ENCODE measurements at regions not wholly inside any gene's neighbourhood (a gene's known extent, or its start where the extent isn't known, plus 50 kb on each side); places are given as distances from the start of the nearest gene placed in this dataset.

- no peak for DNase-seq
Observed at GRCh38 chr6:40973304-40973703, 65.7 kb downstream of the UNC5CL start.

DNA sequence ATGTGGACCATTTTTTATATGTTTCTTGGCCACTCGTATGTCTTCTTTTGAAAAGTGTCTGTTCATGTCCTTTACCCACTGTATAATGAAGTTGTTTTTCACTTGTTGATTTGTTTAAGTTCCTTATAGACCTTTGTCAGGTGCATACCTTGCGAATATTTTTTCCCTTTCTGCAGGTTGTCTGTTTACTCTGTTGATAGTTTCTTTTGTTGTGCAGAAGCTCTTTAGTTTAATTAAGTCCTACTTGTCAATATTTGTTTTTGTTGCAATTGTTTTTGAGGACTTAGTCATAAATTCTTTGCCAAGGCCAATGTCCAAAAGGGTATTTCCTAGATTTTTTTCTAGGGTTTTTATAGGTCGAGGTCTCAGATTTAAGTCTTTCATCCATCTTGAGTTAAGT lies 66.2 kb downstream of the UNC5CL start:
- DNase-seq: no peak

GRCh38 chr6:40972190-40972589 lies 66.8 kb downstream of the UNC5CL start:
- DNase-seq: no peak

GRCh38 chr6:40968620-40969164 lies 70.3 kb downstream of the UNC5CL start:
- no peak for DNase-seq

GRCh38 chr6:40966860-40967259 lies 72.2 kb downstream of the UNC5CL start:
- no peak for DNase-seq

DNA sequence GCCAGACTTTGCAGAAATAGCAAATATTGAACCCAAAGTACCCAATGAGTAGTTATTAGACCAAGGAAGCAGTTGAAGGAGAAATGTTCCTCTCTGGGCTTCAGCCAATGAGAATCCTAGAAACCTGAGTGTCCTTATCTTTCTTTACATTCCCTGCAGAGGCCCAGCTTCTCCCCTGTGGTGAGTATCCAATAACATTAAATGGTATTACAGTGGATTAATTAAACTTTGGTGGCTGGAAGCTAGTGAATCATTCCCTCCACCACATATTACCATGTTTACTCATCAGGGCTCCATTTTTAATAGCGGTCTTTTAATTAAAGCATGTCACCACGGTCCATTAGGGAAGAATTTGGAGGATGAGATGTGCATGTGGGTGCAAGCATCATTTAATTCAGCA lies 74.0 kb downstream of the UNC5CL start:
- no peak for DNase-seq

DNA sequence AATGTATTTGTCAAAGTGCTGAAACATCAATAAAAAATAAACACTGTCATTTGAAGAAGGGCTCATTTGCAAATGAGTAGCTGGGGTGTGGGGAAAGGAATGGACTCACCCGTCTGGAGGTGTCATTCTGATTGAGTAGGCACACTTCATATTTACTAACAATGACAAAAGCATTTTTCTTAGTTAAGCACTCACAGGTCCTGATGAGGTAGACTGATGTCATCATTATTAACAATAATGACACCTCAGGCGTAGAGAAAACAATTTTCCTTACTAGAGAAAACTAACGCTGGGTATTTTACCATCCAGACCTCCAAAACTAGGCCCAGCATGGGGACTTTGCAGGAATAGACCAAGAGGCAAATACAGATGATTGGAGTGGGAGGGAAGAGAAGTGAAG lies 76.0 kb downstream of the UNC5CL start:
- DNase-seq: no peak

DNA sequence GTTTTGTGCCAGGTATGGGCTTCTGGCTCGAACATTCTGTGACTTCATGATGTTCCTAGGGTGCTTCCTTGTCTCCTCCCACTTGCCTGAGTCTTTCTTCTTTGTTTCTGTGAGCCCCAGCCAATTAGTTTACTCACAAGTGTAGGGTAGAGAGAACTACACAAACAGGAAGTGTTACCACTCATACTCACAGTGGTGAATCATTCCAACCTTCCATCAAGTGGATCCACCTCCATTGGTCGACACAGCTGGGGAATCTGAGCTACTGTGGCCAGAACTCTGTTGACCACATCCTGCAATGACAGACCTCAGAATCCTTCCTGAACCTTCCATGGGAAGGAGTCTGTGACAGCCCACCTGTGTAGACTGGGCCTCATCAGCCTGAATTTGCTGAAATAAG lies 76.8 kb downstream of the UNC5CL start:
- DNase-seq: no peak

DNA sequence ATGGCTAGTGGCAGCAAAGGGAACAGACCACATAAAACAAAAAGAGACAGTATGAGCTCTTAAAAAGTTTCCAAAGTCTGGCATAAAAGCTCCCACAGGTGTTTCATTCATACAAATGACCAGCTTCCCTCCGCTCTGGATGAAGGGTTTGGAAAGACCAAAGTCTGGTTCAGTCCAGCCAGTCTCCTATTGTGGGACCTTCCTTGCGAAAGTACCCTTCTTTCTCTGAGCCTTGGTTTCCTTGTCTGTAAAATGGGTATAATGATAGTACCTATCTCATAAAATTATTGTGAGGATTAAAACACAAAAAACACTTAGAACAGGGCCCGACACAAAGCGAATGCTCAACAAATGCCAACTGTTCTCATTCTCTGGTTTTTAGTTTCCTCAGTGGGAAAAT lies 77.2 kb downstream of the UNC5CL start:
- DNase-seq: no peak

DNA sequence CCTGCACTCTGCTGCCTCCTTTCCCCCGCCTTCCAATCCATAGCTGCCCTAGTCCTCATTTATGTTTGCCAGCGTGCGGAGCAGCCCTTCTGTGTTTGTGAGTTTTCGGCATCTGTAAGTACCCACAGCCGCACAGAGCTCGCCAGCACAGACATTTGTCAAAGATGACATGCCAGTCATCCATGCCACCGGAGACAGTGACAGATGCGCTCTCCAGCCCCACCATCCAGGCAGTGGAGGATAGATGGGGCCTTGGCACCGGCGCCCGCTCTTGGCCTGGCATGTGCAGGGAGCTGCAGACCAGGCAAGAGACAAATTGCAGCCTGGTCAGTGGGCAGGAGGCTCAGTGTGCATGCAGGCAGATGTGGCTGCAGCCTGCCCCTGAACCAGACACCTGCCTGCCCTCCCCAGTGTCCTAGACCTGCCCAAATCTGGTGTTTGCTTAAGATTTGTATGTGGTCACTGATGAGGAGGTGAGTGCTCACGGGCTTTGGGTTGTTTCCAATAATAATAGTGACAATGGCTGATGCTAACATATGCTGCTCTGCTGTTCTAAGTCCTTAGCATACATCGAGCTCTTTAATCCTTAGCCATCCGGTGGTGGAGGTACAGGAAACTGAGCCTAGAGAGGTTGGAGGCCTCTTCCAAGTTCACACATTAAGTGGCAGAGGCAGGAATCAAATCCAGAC lies 78.1 kb downstream of the UNC5CL start:
- DNase-seq: no peak

GRCh38 chr6:40959781-40960327 lies 79.2 kb downstream of the UNC5CL start:
- DNase-seq: no peak

DNA sequence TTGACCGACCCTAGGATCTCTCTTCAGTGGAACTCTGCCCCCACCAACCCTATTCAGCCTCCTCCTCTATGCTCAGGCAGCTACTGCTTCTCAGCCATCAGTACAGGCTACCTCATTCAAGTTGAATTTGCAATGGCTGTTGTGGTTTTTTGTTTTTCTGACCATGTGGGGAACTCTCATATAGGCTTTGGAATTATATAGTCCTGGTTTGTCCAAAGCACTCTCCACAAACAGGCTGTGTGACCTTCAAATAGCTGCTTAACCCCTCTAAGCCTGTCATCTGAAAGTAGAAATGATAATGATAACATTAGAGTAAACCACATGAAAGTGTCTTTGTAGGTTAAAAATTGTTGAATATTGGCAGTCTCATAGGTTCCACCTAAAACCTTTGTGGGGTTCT lies 80.3 kb downstream of the UNC5CL start:
- DNase-seq: no peak

DNA sequence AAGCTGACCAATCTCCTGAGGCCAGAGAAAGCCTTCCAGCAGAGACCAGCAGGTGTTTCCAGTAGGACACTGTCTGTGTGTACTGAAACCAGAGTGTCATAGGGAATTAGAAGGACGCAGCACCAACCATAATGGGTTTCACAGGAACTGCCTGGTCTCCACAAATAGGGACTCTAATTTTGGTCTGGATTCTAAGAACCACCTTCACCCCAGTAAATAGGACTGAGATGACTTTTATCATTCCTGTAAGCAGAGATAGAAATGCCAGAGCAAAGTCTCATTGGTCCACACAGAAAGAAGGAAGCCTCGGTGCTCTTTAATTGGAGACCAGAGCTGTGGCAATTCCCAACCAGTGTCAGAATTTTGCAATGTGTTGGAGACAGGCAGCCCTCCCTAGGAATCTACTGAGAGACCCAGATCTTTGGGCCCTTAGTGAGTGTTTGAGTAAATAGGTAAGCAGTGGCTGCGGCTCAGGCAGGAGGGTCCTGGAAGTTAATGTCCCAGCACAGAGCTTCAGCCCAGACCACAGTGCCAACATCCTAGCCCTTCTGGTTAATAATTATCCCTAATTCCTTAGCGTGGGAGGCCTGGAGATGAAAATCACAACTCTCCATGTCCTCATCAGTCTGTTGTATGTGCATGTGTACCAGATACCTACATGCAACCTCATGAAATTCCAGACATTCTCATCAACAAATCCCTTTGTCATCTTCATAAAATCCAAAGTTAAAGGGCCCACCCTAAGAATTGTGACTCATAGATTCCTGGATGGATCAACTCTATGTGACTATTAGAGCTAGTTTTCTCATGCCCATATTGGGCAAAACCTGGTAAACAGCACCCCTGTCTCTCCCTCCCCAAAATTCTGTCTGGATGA lies 81.2 kb downstream of the UNC5CL start:
- no peak for DNase-seq

GRCh38 chr6:40956936-40957335 lies 82.1 kb downstream of the UNC5CL start:
- DNase-seq: no peak

DNA sequence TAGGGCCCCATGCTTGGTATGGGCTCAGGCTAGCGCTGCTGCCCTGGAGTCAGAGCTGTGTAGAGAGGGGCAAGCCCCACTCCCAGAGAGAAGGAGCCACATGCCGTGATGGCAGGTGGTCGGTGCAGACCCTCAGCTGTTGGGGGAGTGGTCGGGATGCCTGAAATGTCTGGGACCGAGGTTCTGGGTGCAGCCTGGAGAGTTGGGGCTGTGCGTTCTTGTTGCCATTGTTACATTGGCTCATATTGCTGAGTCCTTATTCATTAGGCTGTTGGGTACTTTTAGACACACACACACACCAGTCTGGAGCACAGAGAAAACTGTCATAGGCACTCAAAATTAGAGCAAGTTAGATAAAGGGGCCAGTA lies 83.9 kb downstream of the UNC5CL start:
- no peak for DNase-seq

DNA sequence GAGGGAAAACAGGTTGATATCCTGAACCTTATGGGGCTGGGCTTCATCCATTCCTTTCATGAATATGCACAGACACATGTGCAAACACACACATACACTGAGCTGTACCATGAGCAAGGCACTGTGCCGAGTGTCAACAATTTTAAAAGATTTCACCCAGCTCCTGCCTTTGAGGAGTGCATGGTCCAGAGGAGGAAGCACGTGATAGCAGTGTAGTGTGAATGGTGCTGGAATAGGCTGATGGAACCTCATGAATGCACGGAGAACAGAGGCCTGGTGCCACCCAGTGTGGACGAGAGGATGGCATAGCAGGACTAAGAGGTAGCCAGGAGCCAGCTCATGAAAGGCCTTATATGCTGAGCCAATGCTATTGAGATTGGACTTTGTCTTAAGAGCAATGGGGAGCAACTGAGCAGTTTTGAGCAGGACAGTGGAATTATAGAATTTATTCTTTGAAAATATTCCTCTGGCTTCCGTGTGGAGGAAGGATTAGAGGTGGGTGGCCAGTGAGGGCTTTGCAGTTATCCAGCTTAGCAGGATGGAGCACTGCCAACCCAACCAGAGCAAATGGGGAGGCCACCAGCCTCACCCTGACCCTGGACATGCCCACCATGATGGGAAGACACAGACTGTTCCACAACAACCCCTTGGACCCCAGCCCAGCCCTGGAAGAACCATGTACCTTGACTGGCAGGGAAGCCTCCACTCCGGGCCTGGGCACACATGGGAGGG lies 84.4 kb downstream of the UNC5CL start:
- no peak for DNase-seq

DNA sequence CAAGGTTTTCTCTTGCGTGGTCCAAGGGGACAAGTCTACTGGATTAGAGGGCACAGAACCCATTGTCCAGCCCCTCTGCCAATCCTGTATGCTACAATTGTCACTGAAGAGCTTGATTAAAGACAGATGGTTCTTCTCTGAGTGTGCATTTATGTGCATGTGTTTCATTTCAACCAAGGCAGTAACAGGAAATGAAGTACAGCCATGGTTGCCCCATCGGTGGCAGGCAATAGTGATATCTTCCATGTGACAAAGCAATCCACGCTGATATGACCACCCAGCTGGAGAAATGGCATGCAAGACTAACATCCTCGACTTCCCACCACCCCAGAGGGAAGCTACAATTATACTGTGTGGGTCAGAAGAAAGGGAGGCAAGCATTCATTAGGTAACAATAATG lies 85.5 kb downstream of the UNC5CL start:
- DNase-seq: no peak

GRCh38 chr6:40950986-40951698 lies 87.9 kb downstream of the UNC5CL start:
- DNase-seq: no peak

GRCh38 chr6:40948570-40948969 lies 90.5 kb downstream of the UNC5CL start:
- DNase-seq: no peak

GRCh38 chr6:40947876-40948526 lies 91.0 kb downstream of the UNC5CL start:
- DNase-seq: no peak

- no peak for DNase-seq
Observed at GRCh38 chr6:40946738-40947301, 92.2 kb downstream of the UNC5CL start.

Data from C1 segment of cervical spinal cord (tissue), 14 donors.